NCI-H146 treated with DMSO at 0.1 percent for 48 hours (cell line): ENCODE measurements at regions not wholly inside any gene's neighbourhood (a gene's known extent, or its start where the extent isn't known, plus 50 kb on each side); places are given as distances from the start of the nearest gene placed in this dataset.
"Not testable (repeated sequence)": the region's sequence is repeated elsewhere in the genome, so short reads cannot be mapped to it uniquely, and the experiment has no call there.

Source experiments
- DNase-seq: peaks from one replicate; lab custom pipeline; 2025; ENCODE audit not compliant: unreplicated experiment; lab: John Stamatoyannopoulos, UW

- no peak for DNase-seq
Measured at GRCh38 chr16:26840691-26841090, 226.0 kb upstream of the C16orf82 start.

- DNase-seq: no peak
Measured at GRCh38 chr16:26856271-26856670, 210.5 kb upstream of the C16orf82 start.

GRCh38 chr16:26856791-26857190 lies 209.9 kb upstream of the C16orf82 start:
- DNase-seq: no peak

GRCh38 chr16:26857371-26857770 lies 209.4 kb upstream of the C16orf82 start:
- DNase-seq: no peak

GRCh38 chr16:26860506-26860905 lies 206.2 kb upstream of the C16orf82 start:
- DNase-seq: no peak

- DNase-seq: no peak
Measured at GRCh38 chr16:26863931-26864330, 202.8 kb upstream of the C16orf82 start.

- not testable (repeated sequence) for DNase-seq
Measured at GRCh38 chr16:26874318-26874717, 192.4 kb upstream of the C16orf82 start.

- no peak for DNase-seq
Measured at GRCh38 chr16:26877421-26877820, 189.3 kb upstream of the C16orf82 start.

GRCh38 chr16:26885674-26886073 lies 181.1 kb upstream of the C16orf82 start:
- DNase-seq: no peak

- no peak for DNase-seq
Measured at GRCh38 chr16:26889740-26890139, 177.0 kb upstream of the C16orf82 start.

GRCh38 chr16:26898200-26898599 lies 168.5 kb upstream of the C16orf82 start:
- no peak for DNase-seq

- DNase-seq: no peak
Measured at GRCh38 chr16:26901196-26901861, 165.4 kb upstream of the C16orf82 start.

- DNase-seq: no peak
Measured at GRCh38 chr16:26901983-26902382, 164.7 kb upstream of the C16orf82 start.

GRCh38 chr16:26905336-26905735 lies 161.4 kb upstream of the C16orf82 start:
- DNase-seq: no peak

GRCh38 chr16:26909623-26910022 lies 157.1 kb upstream of the C16orf82 start:
- no peak for DNase-seq

GRCh38 chr16:26911436-26911835 lies 155.3 kb upstream of the C16orf82 start:
- DNase-seq: no peak

- DNase-seq: no peak
Measured at GRCh38 chr16:26913851-26914250, 152.9 kb upstream of the C16orf82 start.

GRCh38 chr16:26930786-26931581 lies 135.7 kb upstream of the C16orf82 start:
- no peak for DNase-seq

- DNase-seq: no peak
Measured at GRCh38 chr16:26950636-26951035, 116.1 kb upstream of the C16orf82 start.

GRCh38 chr16:26951950-26952349 lies 114.8 kb upstream of the C16orf82 start:
- no peak for DNase-seq

GRCh38 chr16:26952411-26952810 lies 114.3 kb upstream of the C16orf82 start:
- DNase-seq: no peak

GRCh38 chr16:26957283-26957859 lies 109.4 kb upstream of the C16orf82 start:
- DNase-seq: no peak
